MM.1S (cell line): ENCODE measurements at regions not wholly inside any gene's neighbourhood (a gene's known extent, or its start where the extent isn't known, plus 50 kb on each side); places are given as distances from the start of the nearest gene placed in this dataset.

ENCODE experiments used
- DNase-seq: peaks from one replicate; pipeline ENCODE4 v3.0.0-alpha.2; 2015
- H2AFZ ChIP-seq: fragments of 300-600 bp; sonication (generic); 2 replicates; pipeline ENCODE4 v1.6.0; 2016; ENCODE audit warnings: antibody characterized with exemption, low read length
- H3F3A ChIP-seq: fragments of 300-600 bp; sonication (generic); 2 replicates; pipeline ENCODE4 v1.6.1; 2016; ENCODE audit warnings: mild to moderate bottlenecking, antibody characterized with exemption, low read length, moderate library complexity, mixed read lengths; ENCODE audit not compliant: insufficient read depth
- H3K27ac ChIP-seq: fragments of 300-600 bp; sonication (generic); 2 replicates; pipeline ENCODE4 v1.5.1; 2016; ENCODE audit warnings: mild to moderate bottlenecking, low read length
- H3K27me3 ChIP-seq: fragments of 300-600 bp; sonication (generic); replicated peaks from 2 replicates; pipeline ENCODE4 v1.6.0; 2016; ENCODE audit warnings: low read length; ENCODE audit not compliant: insufficient read depth
- H3K36me3 ChIP-seq: fragments of 300-600 bp; sonication (generic); replicated peaks from 2 replicates; pipeline ENCODE4 v1.6.1; 2016; ENCODE audit warnings: mild to moderate bottlenecking, low read length, mixed read lengths; ENCODE audit not compliant: insufficient read depth
- H3K4me1 ChIP-seq: fragments of 300-600 bp; sonication (generic); 2 replicates; pipeline ENCODE4 v1.6.1; 2016; ENCODE audit warnings: low read length, mixed read lengths
- H3K4me2 ChIP-seq: fragments of 300-600 bp; sonication (generic); 2 replicates; pipeline ENCODE4 v1.6.0; 2016; ENCODE audit warnings: low read depth, low read length
- H3K4me3 ChIP-seq: fragments of 300-600 bp; sonication (generic); 2 replicates; pipeline ENCODE4 v1.5.1; 2016; ENCODE audit warnings: low read length, mixed read lengths
- H3K79me2 ChIP-seq: fragments of 300-600 bp; sonication (generic); 2 replicates; pipeline ENCODE4 v1.6.1; 2016; ENCODE audit warnings: mixed run types, low read length, mixed read lengths
- H3K9ac ChIP-seq: fragments of 300-600 bp; sonication (generic); 2 replicates; pipeline ENCODE4 v1.6.1; 2016; ENCODE audit warnings: low read length, mixed read lengths
- H3K9me2 ChIP-seq: fragments of 300-600 bp; sonication (generic); replicated peaks from 2 replicates; pipeline ENCODE4 v1.6.1; 2016; ENCODE audit warnings: mild to moderate bottlenecking, low read length, mixed read lengths; ENCODE audit not compliant: insufficient read depth
- H3K9me3 ChIP-seq: fragments of 300-600 bp; sonication (generic); replicated peaks from 2 replicates; pipeline ENCODE4 v1.6.1; 2016; ENCODE audit warnings: mild to moderate bottlenecking, low read length, mixed read lengths; ENCODE audit not compliant: insufficient read depth
- H4K20me1 ChIP-seq: fragments of 300-600 bp; sonication (generic); 2 replicates; pipeline ENCODE4 v1.6.1; 2016; ENCODE audit warnings: mild to moderate bottlenecking, low read length, moderate library complexity, mixed read lengths; ENCODE audit not compliant: insufficient read depth
- CTCF ChIP-seq: fragments of 300-600 bp; sonication (generic); IDR thresholded peaks from 2 replicates; pipeline ENCODE4 v1.5.1; 2016; ENCODE audit warnings: antibody characterized with exemption, low read length, mixed read lengths
- EZH2 ChIP-seq: fragments of 300-600 bp; sonication (generic); optimal IDR thresholded peaks from 2 replicates; pipeline ENCODE3; 2017; ENCODE audit warnings: low read depth, mild to moderate bottlenecking, antibody characterized with exemption, low read length, mixed read lengths
- EZH2phosphoT487 ChIP-seq: fragments of 300-600 bp; sonication (generic); IDR thresholded peaks from 2 replicates; pipeline ENCODE4 v1.6.1; 2018; ENCODE audit warnings: antibody characterized with exemption, low read length

DNA sequence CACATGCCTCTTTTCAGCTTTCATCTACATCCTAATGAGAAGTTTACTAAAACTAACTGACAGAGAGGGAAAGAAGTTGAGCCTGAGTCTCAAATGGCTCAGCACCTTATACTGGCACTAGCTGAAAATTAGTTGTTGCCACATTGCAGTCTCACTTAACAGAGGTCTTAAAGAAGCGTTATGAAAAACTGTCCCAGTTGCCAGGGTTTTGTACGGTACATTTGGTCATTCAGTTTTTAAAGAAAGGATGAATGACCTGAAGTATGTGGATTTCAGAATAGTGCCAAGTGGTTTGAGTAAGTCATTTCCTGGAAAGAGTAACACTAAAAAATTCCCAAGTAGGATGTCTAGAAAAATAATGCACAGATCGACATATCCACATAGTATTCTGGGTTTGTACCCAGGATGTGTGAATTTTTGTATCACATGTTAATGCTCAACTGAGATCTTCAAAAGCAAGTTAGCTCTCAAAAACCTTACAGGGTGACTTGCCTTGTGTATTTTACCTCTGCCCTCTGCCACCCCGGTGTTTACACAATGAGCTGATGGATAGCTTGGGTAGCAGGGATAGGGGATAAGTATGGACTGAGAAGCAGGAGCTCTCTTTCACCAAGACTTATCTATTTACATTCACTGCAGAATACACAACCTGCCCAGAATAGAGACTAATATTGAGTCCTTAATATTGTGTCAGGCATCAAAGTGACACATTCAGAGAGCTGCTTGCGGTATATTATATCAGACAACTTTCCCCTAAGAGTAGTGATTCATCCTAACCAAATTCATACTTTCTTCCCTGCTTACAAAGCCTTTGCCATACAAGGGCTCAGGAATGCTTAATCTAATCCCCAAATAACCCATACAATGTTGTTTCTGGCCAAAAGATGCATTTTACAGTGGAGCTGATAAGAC, 1075.7 kb upstream of the PABPC4L start:
- no peaks in the 10 kb centered on the region for H3K9me3 ChIP-seq
- no peak overlapping the region for H2AFZ ChIP-seq
- no peak for DNase-seq
- H4K20me1 ChIP-seq = no peaks in the 10 kb centered on the region
- TF ChIP-seq EZH2phosphoT487 (no peak), CTCF (no peak)
- H3K27me3 ChIP-seq = no peaks in the 10 kb centered on the region
- no peak overlapping the region for H3K9ac ChIP-seq
- H3K4me1 ChIP-seq = no peaks in the 10 kb centered on the region
- H3K36me3 ChIP-seq = no peaks in the 10 kb centered on the region
- no peaks in the 10 kb centered on the region for H3F3A ChIP-seq
- no peak overlapping the region for H3K27ac ChIP-seq
- no peak overlapping the region for H3K4me2 ChIP-seq
- no peaks in the 10 kb centered on the region for H3K9me2 ChIP-seq
- no peak overlapping the region for H3K4me3 ChIP-seq
- H3K79me2 ChIP-seq = no peaks in the 10 kb centered on the region

DNA sequence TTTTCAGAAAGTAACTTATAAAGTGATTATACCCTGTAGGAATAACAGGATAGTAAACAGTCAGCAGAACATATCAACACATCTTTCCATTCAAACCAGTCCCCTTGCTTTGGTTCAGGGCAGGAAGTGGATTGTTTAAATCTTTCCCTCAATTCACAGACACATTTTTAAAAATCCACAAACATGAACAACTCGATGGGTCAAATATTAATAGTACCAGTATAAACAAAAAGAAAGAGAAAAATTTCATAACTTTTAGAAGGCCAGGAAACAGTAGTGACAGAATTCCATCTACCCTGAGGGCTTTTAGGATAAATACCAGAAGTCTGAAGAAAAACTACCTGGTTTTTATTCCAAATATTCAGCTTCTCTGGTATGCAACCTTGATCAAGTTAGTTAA, 1072.8 kb upstream of the PABPC4L start:
- no peaks in the 10 kb centered on the region for H3K9me3 ChIP-seq
- no peaks in the 10 kb centered on the region for H3K79me2 ChIP-seq
- TF ChIP-seq CTCF = no peak
- no peak for TF ChIP-seq EZH2phosphoT487
- no peak for TF ChIP-seq EZH2
- H3K4me3 ChIP-seq = no peak overlapping the region
- no peaks in the 10 kb centered on the region for H3K9me2 ChIP-seq
- H4K20me1 ChIP-seq = no peaks in the 10 kb centered on the region
- no peak overlapping the region for H3K4me2 ChIP-seq
- no peaks in the 10 kb centered on the region for H3K36me3 ChIP-seq
- DNase-seq = no peak
- no peak overlapping the region for H3K9ac ChIP-seq
- H3K4me1 ChIP-seq = no peaks in the 10 kb centered on the region
- H3K27ac ChIP-seq = no peak overlapping the region
- no peak overlapping the region for H2AFZ ChIP-seq
- no peaks in the 10 kb centered on the region for H3K27me3 ChIP-seq
- H3F3A ChIP-seq = no peaks in the 10 kb centered on the region

DNA sequence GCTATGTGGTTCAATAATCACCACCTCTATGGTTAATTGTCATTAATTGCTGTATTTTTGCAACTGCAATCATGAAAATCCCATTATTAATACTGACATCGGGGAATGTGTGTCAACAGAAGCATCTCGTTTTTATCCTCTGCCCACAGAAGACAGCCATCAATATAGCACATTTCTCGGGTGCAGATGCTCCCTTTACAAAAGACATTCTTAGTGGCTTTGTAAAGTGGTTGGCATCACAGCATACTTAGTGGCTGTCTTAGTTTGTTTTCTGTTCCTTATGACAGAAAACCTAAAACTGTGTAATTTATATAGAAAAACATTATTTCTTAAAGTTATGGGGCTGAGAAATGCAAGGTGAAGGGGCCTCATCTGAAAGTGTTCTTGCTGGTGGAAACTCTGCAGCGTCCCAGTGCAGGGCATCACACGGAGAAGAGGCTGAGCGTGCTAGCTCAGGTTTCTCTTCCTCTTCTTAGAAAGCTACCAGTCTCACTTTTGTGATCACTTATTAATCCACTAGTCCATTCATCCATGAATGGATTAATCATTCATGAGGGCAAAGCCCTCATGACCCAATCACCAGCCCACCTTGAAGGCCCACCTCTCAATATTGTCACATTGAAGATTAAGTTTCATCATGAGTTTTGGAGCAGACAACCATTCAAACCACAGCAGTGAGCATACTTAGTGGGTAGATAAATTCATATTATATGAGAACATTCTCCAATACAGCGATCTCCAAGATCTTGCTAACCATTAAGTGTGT, 1067.7 kb upstream of the PABPC4L start:
- H4K20me1 ChIP-seq = no peaks in the 10 kb centered on the region
- no peak overlapping the region for H3K4me3 ChIP-seq
- no peak for TF ChIP-seq EZH2
- no peak for TF ChIP-seq CTCF
- no peak for TF ChIP-seq EZH2phosphoT487
- no peaks in the 10 kb centered on the region for H3K36me3 ChIP-seq
- H3K27ac ChIP-seq = no peak overlapping the region
- H3K9me2 ChIP-seq = no peaks in the 10 kb centered on the region
- no peak for DNase-seq
- no peak overlapping the region for H3K9ac ChIP-seq
- H3K9me3 ChIP-seq = no peaks in the 10 kb centered on the region
- H3K27me3 ChIP-seq = no peaks in the 10 kb centered on the region
- no peaks in the 10 kb centered on the region for H3K4me1 ChIP-seq
- no peak overlapping the region for H2AFZ ChIP-seq
- H3K4me2 ChIP-seq = no peak overlapping the region
- H3K79me2 ChIP-seq = no peaks in the 10 kb centered on the region
- H3F3A ChIP-seq = no peaks in the 10 kb centered on the region
